ENCODE measurements at regions not wholly inside any gene's neighbourhood (a gene's known extent, or its start where the extent isn't known, plus 50 kb on each side); places are given as distances from the start of the nearest gene placed in this dataset.
A peak's percentile ranks its signal among the peaks of the same experiment; 100 is the strongest.

- H3K27me3 ChIP-seq = no peaks in the 10 kb centered on the region
- Mint-ChIP-seq H3K4me3 (no peak overlapping the region), H3K27ac (no peak overlapping the region), H3K4me1 (peaks cover 24% of the 10 kb centered on the region), H3K9me3 (no peaks in the 10 kb centered on the region), H3K27me3 (ENCODE audit: insufficient read depth, low read depth) (peaks cover 5% of the 10 kb centered on the region), H3K36me3 (no peaks in the 10 kb centered on the region)
- H4K20me1 ChIP-seq (ENCODE audit: low read depth) = no peaks in the 10 kb centered on the region
- TF ChIP-seq EZH2 (IDR thresholded peaks at IDR 0.05) (no peak), EZH2phosphoT487 (IDR thresholded peaks at IDR 0.05) (no peak), CTCF (IDR thresholded peaks at IDR 0.05) (no peak)
- peak overlapping the region; percentile 42 for H3K4me3 ChIP-seq
- H2AFZ ChIP-seq (replicated peaks) = no peak overlapping the region
- no peak overlapping the region for H3K9ac ChIP-seq
- DNase-seq (ENCODE audit: low spot score) = no peak
- H3K4me2 ChIP-seq = peak overlapping the region; percentile 83
- peaks cover 31% of the 10 kb centered on the region for H3F3A ChIP-seq (ENCODE audit: low read depth)
- peak overlapping the region; percentile 82 for H3K27ac ChIP-seq
- peaks cover 25% of the 10 kb centered on the region for H3K4me1 ChIP-seq
- H3K9me3 ChIP-seq (ENCODE audit: low read depth) = no peaks in the 10 kb centered on the region
- H3K79me2 ChIP-seq (ENCODE audit: low read depth) = no peaks in the 10 kb centered on the region
- H3K36me3 ChIP-seq = no peaks in the 10 kb centered on the region
Observed at GRCh38 chr4:185955151-185955770, 113.7 kb upstream of the TLR3 start.

GRCh38 chr4:185955826-185956543 lies 113.0 kb upstream of the TLR3 start:
- H3K4me1 Mint-ChIP-seq = peaks cover 24% of the 10 kb centered on the region
- Histone ChIP-seq H3K27ac (peak overlapping the region; percentile 82), H3F3A (ENCODE audit: low read depth) (peaks cover 31% of the 10 kb centered on the region), H3K79me2 (ENCODE audit: low read depth) (no peaks in the 10 kb centered on the region), H3K4me2 (peak overlapping the region; percentile 83), H3K27me3 (no peaks in the 10 kb centered on the region), H4K20me1 (ENCODE audit: low read depth) (no peaks in the 10 kb centered on the region), H3K9me3 (ENCODE audit: low read depth) (no peaks in the 10 kb centered on the region), H3K9ac (no peak overlapping the region), H3K4me3 (peak overlapping the region; percentile 42), H3K4me1 (peaks cover 25% of the 10 kb centered on the region), H2AFZ (replicated peaks) (peak overlapping the region; percentile 65), H3K36me3 (no peaks in the 10 kb centered on the region)
- peak overlapping the region; percentile 38 for H3K27ac Mint-ChIP-seq
- peaks cover 5% of the 10 kb centered on the region for H3K27me3 Mint-ChIP-seq (ENCODE audit: insufficient read depth, low read depth)
- peak; percentile 78 for DNase-seq (ENCODE audit: low spot score)
- peak overlapping the region; percentile 31 for H3K4me3 Mint-ChIP-seq
- H3K9me3 Mint-ChIP-seq = no peaks in the 10 kb centered on the region
- TF ChIP-seq CTCF (IDR thresholded peaks at IDR 0.05) (no peak), EZH2phosphoT487 (IDR thresholded peaks at IDR 0.05) (peak; percentile 48)
- H3K36me3 Mint-ChIP-seq = no peaks in the 10 kb centered on the region

- Histone ChIP-seq H3K4me3 (peak overlapping the region; percentile 42), H3K27me3 (no peaks in the 10 kb centered on the region), H3K36me3 (no peaks in the 10 kb centered on the region), H3K79me2 (ENCODE audit: low read depth) (no peaks in the 10 kb centered on the region), H3K27ac (peak overlapping the region; percentile 82), H3K9me3 (ENCODE audit: low read depth) (no peaks in the 10 kb centered on the region), H3K4me1 (peaks cover 25% of the 10 kb centered on the region), H2AFZ (replicated peaks) (no peak overlapping the region), H3K4me2 (peak overlapping the region; percentile 83), H4K20me1 (ENCODE audit: low read depth) (no peaks in the 10 kb centered on the region), H3K9ac (no peak overlapping the region), H3F3A (ENCODE audit: low read depth) (peaks cover 31% of the 10 kb centered on the region)
- peak overlapping the region; percentile 31 for H3K4me3 Mint-ChIP-seq
- no peaks in the 10 kb centered on the region for H3K36me3 Mint-ChIP-seq
- no peak for TF ChIP-seq EZH2 (IDR thresholded peaks at IDR 0.05)
- no peak for TF ChIP-seq EZH2phosphoT487 (IDR thresholded peaks at IDR 0.05)
- TF ChIP-seq CTCF (IDR thresholded peaks at IDR 0.05) = no peak
- no peaks in the 10 kb centered on the region for H3K9me3 Mint-ChIP-seq
- H3K27me3 Mint-ChIP-seq (ENCODE audit: insufficient read depth, low read depth) = peaks cover 5% of the 10 kb centered on the region
- no peak for DNase-seq (ENCODE audit: low spot score)
- no peak overlapping the region for H3K27ac Mint-ChIP-seq
- H3K4me1 Mint-ChIP-seq = peaks cover 24% of the 10 kb centered on the region
Observed at GRCh38 chr4:185956544-185956940, 112.4 kb upstream of the TLR3 start.

Measured in neural progenitor cell (in vitro differentiated cells).